Lung (tissue), 11 donors: ENCODE measurements at regions not wholly inside any gene's neighbourhood (a gene's known extent, or its start where the extent isn't known, plus 50 kb on each side); places are given as distances from the start of the nearest gene placed in this dataset.
A peak's percentile ranks its signal among the peaks of the same experiment; 100 is the strongest.

Experiments used
- ATAC-seq: fragments of 200-7000 bp; cut with Tn5 transposase; one replicate; pipeline ENCODE4 v1.9.1; 2020; ENCODE audit warnings: moderate number of reproducible peaks; ENCODE audit not compliant: insufficient read depth, low FRiP score
- DNase-seq, 3 donors: peaks; one replicate each; pipeline ENCODE4 v3.0.0-alpha.2; 2013 to 2017
- H3K27ac ChIP-seq, 2 donors: one replicate each; pipeline ENCODE4 v1.5.1; 2013; ENCODE audit warnings: mild to moderate bottlenecking in 2 of 2, moderate library complexity in 2 of 2, control low read depth in 1 of 2, inconsistent platforms in 1 of 2, low read depth in 1 of 2, low read length in 1 of 2
- H3K27me3 ChIP-seq, 3 donors: one replicate each; pipeline ENCODE4 v1.5.1; 2013; ENCODE audit warnings: low read length in 2 of 3; ENCODE audit not compliant: control insufficient read depth in 3 of 3, insufficient read depth in 3 of 3
- H3K36me3 ChIP-seq, 4 donors: one replicate each; pipeline ENCODE4 v1.5.1; 2013; ENCODE audit warnings: low read length in 4 of 4, mild to moderate bottlenecking in 1 of 4, moderate library complexity in 1 of 4; ENCODE audit not compliant: control insufficient read depth in 4 of 4, insufficient read depth in 4 of 4
- H3K4me1 ChIP-seq, 5 donors: one replicate each; pipeline ENCODE4 v1.5.1; 2013; ENCODE audit warnings: low read length in 5 of 5, mild to moderate bottlenecking in 2 of 5, moderate library complexity in 1 of 5; ENCODE audit not compliant: control insufficient read depth in 5 of 5, insufficient read depth in 5 of 5
- H3K4me3 ChIP-seq: one replicate; pipeline ENCODE4 v1.5.1; 2013; ENCODE audit warnings: mild to moderate bottlenecking, control low read depth, moderate library complexity
- H3K9ac ChIP-seq, 2 donors: one replicate each; pipeline ENCODE4 v1.5.1; 2013; ENCODE audit warnings: low read length in 2 of 2, control low read depth in 1 of 2; ENCODE audit not compliant: insufficient read depth in 1 of 2
- H3K9me3 ChIP-seq, 4 donors: one replicate each; pipeline ENCODE4 v1.5.1; 2013; ENCODE audit warnings: low read length in 3 of 4, mild to moderate bottlenecking in 1 of 4, moderate library complexity in 1 of 4; ENCODE audit not compliant: control insufficient read depth in 4 of 4, insufficient read depth in 3 of 4
- CTCF ChIP-seq: IDR thresholded peaks from 2 replicates; pipeline ENCODE4 v1.5.1; 2012; ENCODE audit warnings: mild to moderate bottlenecking; ENCODE audit errors: control extremely low read depth, extremely low read depth
- WGBS, 2 donors: extraction: QIAGEN DNeasy Blood & Tissue Kit; methylation state at CpG; one replicate each; pipeline ENCODE4 v1.1.7; 2013; 5-methylcytosine and 5-hydroxymethylcytosine counted together
- donor health status: control.
- donor health status: control.
- donor health status: Bipolar disorder and iron deficiency.
- donor health status: healthy.
- donor health status: DM: yes; HTN: yes; CAD: no.

- H3K4me3 ChIP-seq = no peak overlapping the region
- H3K27ac ChIP-seq = peak overlapping the region in 1 of 2 donors; percentile 79
- TF ChIP-seq CTCF = no peak
- 80 to 84% methylated on average over 4 of the region's 4 CpGs for WGBS, 2 donors
- H3K9ac ChIP-seq = no peak overlapping the region
- H3K9me3 ChIP-seq = peaks cover 0 to 6% (median 0%) of the 10 kb centered on the region in 4 donors
- ATAC-seq = no peak
- no peaks in the 10 kb centered on the region for H3K27me3 ChIP-seq
- H3K4me1 ChIP-seq = peaks cover 5 to 34% (median 21%) of the 10 kb centered on the region in 5 donors
- H3K36me3 ChIP-seq = no peaks in the 10 kb centered on the region
- DNase-seq = peak in 2 of 3 donors; percentile 28 to 36
Measured at GRCh38 chr3:28745436-28745835, 396.8 kb upstream of the AZI2 start.

- peaks cover 5 to 34% (median 21%) of the 10 kb centered on the region in 5 donors for H3K4me1 ChIP-seq
- TF ChIP-seq CTCF = no peak
- peak overlapping the region in 1 of 2 donors; percentile 79 for H3K27ac ChIP-seq
- WGBS, 2 donors = 65 to 79% methylated on average over 6 of the region's 6 CpGs
- DNase-seq (peak; percentile 24 to 81 (median 77)), ATAC-seq (no peak)
- H3K9me3 ChIP-seq = peaks cover 0 to 6% (median 3%) of the 10 kb centered on the region in 4 donors
- H3K4me3 ChIP-seq = no peak overlapping the region
- H3K27me3 ChIP-seq = no peaks in the 10 kb centered on the region
- H3K9ac ChIP-seq = peak overlapping the region in 1 of 2 donors; percentile 16
- H3K36me3 ChIP-seq = no peaks in the 10 kb centered on the region
Measured at GRCh38 chr3:28745916-28746617, 397.4 kb upstream of the AZI2 start.

GRCh38 chr3:28746990-28747389 lies 398.4 kb upstream of the AZI2 start:
- no peaks in the 10 kb centered on the region for H3K36me3 ChIP-seq
- DNase-seq = no peak

More at GRCh38 chr3:28746990-28747389, 398.4 kb upstream of the AZI2 start:
- no peak for ATAC-seq
- Histone ChIP-seq H3K27ac (peak overlapping the region in 1 of 2 donors; percentile 70), H3K9ac (no peak overlapping the region), H3K27me3 (no peaks in the 10 kb centered on the region), H3K4me3 (no peak overlapping the region), H3K4me1 (peaks cover 5 to 34% (median 21%) of the 10 kb centered on the region in 5 donors), H3K9me3 (peaks cover 0 to 7% (median 3%) of the 10 kb centered on the region in 4 donors)
- 86 to 94% methylated on average over 2 of the region's 2 CpGs for WGBS, 2 donors
- no peak for TF ChIP-seq CTCF
